Natural killer cell treated with Interleukin-12 subunit alpha and Interleukin-12 subunit beta and Interleukin-15 and Interleukin-18, amount 100 ng/mL, for 72 hours (primary cell): ENCODE measurements at regions not wholly inside any gene's neighbourhood (a gene's known extent, or its start where the extent isn't known, plus 50 kb on each side); places are given as distances from the start of the nearest gene placed in this dataset.
A peak's percentile ranks its signal among the peaks of the same experiment; 100 is the strongest.

Experiments used
- ATAC-seq, 2 donors: fragments of 150-1000 bp; cut with Tn5 transposase in 1 of 2; sonication (Bioruptor Pico), chemical (Tn5 transposase) in 1 of 2; 2 replicates each; pipeline ENCODE4 v1.10.0; 2021
- DNase-seq: peaks from one replicate; pipeline ENCODE4 v3.0.0; 2022; ENCODE audit warnings: low spot score
- H3K27ac Mint-ChIP-seq, 2 donors: 1 replicate in 1 of 2; 2 replicates in 1 of 2; pipeline ENCODE4 v1.8.0; 2022; ENCODE audit warnings: mixed read lengths in 2 of 2, mild to moderate bottlenecking in 1 of 2, moderate library complexity in 1 of 2
- H3K27me3 Mint-ChIP-seq, 2 donors: 1 replicate in 1 of 2; 2 replicates in 1 of 2; pipeline ENCODE4 v1.8.0; 2022; ENCODE audit warnings: mixed read lengths in 2 of 2
- H3K36me3 Mint-ChIP-seq: one replicate; pipeline ENCODE4 v1.8.0; 2022; ENCODE audit warnings: mixed read lengths
- H3K4me1 Mint-ChIP-seq, 2 donors: 1 replicate in 1 of 2; 2 replicates in 1 of 2; pipeline ENCODE4 v1.8.0; 2022; ENCODE audit warnings: low read depth in 2 of 2, mixed read lengths in 2 of 2, mild to moderate bottlenecking in 1 of 2
- H3K4me3 Mint-ChIP-seq: one replicate; pipeline ENCODE4 v1.8.0; 2022; ENCODE audit warnings: mixed read lengths
- H3K9me3 Mint-ChIP-seq: 2 replicates; pipeline ENCODE4 v1.8.0; 2022; ENCODE audit warnings: mixed read lengths

GRCh38 chr10:131670341-131670740 is 230.5 kb upstream of the PPP2R2D start:
- ATAC-seq (no peak), DNase-seq (no peak)
- Mint-ChIP-seq H3K4me3 (no peak overlapping the region), H3K27me3 (peaks cover 2 to 11% of the 10 kb centered on the region in 2 donors), H3K27ac (no peak overlapping the region), H3K9me3 (no peaks in the 10 kb centered on the region), H3K36me3 (no peaks in the 10 kb centered on the region), H3K4me1 (no peaks in the 10 kb centered on the region)

- Mint-ChIP-seq H3K9me3 (no peaks in the 10 kb centered on the region), H3K27ac (no peak overlapping the region), H3K27me3 (peaks cover 4 to 11% of the 10 kb centered on the region in 2 donors), H3K4me3 (no peak overlapping the region), H3K4me1 (no peaks in the 10 kb centered on the region), H3K36me3 (no peaks in the 10 kb centered on the region)
- DNase-seq: no peak
- ATAC-seq: no peak
Observed at GRCh38 chr10:131673396-131673795, 227.4 kb upstream of the PPP2R2D start.

DNA sequence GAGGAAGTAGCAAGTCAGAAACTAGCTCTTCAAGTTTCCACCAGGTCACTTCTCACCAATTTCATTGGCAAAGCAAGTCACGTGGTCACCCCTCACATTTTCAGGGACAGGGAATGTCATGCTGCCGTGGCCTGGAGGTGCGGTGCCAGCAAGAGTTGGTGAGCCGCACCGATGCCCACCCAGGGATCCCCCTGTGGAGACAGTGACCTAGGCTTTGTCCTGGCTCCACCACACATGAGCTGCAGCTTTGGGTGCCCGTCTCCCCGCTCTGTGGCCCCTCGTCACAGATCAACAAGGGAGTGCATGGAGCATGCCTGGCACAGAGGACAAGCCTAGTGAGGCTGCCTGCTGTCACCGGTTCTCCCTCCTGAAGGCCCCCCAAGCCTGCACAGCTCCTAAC is 226.7 kb upstream of the PPP2R2D start:
- Mint-ChIP-seq H3K4me3 (no peak overlapping the region), H3K36me3 (no peaks in the 10 kb centered on the region), H3K27ac (no peak overlapping the region), H3K4me1 (no peaks in the 10 kb centered on the region), H3K27me3 (peaks cover 5 to 7% of the 10 kb centered on the region in 2 donors), H3K9me3 (no peaks in the 10 kb centered on the region)
- no peak for DNase-seq
- no peak for ATAC-seq

GRCh38 chr10:131675104-131675503 is 225.7 kb upstream of the PPP2R2D start:
- Mint-ChIP-seq H3K27ac (no peak overlapping the region), H3K4me1 (no peaks in the 10 kb centered on the region), H3K9me3 (no peaks in the 10 kb centered on the region), H3K27me3 (peaks cover 0 to 6% of the 10 kb centered on the region in 2 donors), H3K36me3 (no peaks in the 10 kb centered on the region), H3K4me3 (no peak overlapping the region)
- ATAC-seq (no peak), DNase-seq (no peak)

GRCh38 chr10:131676046-131676799 is 224.6 kb upstream of the PPP2R2D start:
- no peaks in the 10 kb centered on the region for H3K36me3 Mint-ChIP-seq
- peaks cover 0 to 6% of the 10 kb centered on the region in 2 donors for H3K27me3 Mint-ChIP-seq
- H3K4me1 Mint-ChIP-seq: no peaks in the 10 kb centered on the region
- ATAC-seq (no peak), DNase-seq (no peak)
- H3K27ac Mint-ChIP-seq: no peak overlapping the region
- H3K4me3 Mint-ChIP-seq: no peak overlapping the region
- H3K9me3 Mint-ChIP-seq: no peaks in the 10 kb centered on the region

- H3K9me3 Mint-ChIP-seq: no peaks in the 10 kb centered on the region
- no peak overlapping the region for H3K27ac Mint-ChIP-seq
- DNase-seq: no peak
- ATAC-seq: no peak
- H3K27me3 Mint-ChIP-seq: peaks cover 0 to 6% of the 10 kb centered on the region in 2 donors
- H3K4me1 Mint-ChIP-seq: no peaks in the 10 kb centered on the region
- H3K4me3 Mint-ChIP-seq: no peak overlapping the region
- no peaks in the 10 kb centered on the region for H3K36me3 Mint-ChIP-seq
Observed at GRCh38 chr10:131676800-131677421, 223.9 kb upstream of the PPP2R2D start.

- H3K4me1 Mint-ChIP-seq: no peaks in the 10 kb centered on the region
- H3K27me3 Mint-ChIP-seq: peaks cover 0 to 6% of the 10 kb centered on the region in 2 donors
- no peak overlapping the region for H3K4me3 Mint-ChIP-seq
- H3K36me3 Mint-ChIP-seq: no peaks in the 10 kb centered on the region
- DNase-seq: no peak
- no peak for ATAC-seq
- H3K9me3 Mint-ChIP-seq: no peaks in the 10 kb centered on the region
- H3K27ac Mint-ChIP-seq: no peak overlapping the region
Observed at GRCh38 chr10:131677671-131678070, 223.1 kb upstream of the PPP2R2D start.

DNA sequence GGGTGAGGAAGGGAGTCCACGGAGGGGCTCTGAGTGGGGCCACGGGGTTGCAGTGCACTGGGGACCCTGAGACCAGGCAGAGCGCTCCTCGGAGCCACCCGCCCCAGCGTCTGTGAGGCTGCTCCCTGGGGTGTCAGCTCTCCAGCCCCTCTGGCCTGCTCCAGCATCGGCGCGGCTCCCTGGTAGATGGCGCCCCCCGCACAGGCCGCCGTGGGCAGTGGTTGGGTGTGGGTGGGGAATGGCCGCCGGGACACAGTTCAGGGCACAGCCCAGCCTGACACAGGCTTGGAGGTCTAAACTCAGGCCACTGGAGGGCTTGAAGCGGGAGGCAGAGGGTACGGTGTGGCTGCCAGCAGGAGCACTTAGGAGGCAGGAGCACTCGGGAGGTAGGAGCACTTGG is 222.6 kb upstream of the PPP2R2D start:
- peaks cover 0 to 6% of the 10 kb centered on the region in 2 donors for H3K27me3 Mint-ChIP-seq
- DNase-seq (no peak), ATAC-seq (peak in 1 of 2 donors; percentile 28)
- no peaks in the 10 kb centered on the region for H3K9me3 Mint-ChIP-seq
- no peaks in the 10 kb centered on the region for H3K4me1 Mint-ChIP-seq
- no peaks in the 10 kb centered on the region for H3K36me3 Mint-ChIP-seq
- H3K27ac Mint-ChIP-seq: no peak overlapping the region
- no peak overlapping the region for H3K4me3 Mint-ChIP-seq

- peaks cover 0 to 6% of the 10 kb centered on the region in 2 donors for H3K27me3 Mint-ChIP-seq
- H3K4me1 Mint-ChIP-seq: no peaks in the 10 kb centered on the region
- H3K27ac Mint-ChIP-seq: no peak overlapping the region
- no peak for DNase-seq
- no peaks in the 10 kb centered on the region for H3K36me3 Mint-ChIP-seq
- ATAC-seq: no peak
- no peak overlapping the region for H3K4me3 Mint-ChIP-seq
- no peaks in the 10 kb centered on the region for H3K9me3 Mint-ChIP-seq
Observed at GRCh38 chr10:131678613-131679012, 222.2 kb upstream of the PPP2R2D start.

GRCh38 chr10:131679926-131680325 is 220.9 kb upstream of the PPP2R2D start:
- Mint-ChIP-seq H3K36me3 (no peaks in the 10 kb centered on the region), H3K27ac (no peak overlapping the region), H3K4me1 (no peaks in the 10 kb centered on the region), H3K4me3 (no peak overlapping the region), H3K9me3 (no peaks in the 10 kb centered on the region), H3K27me3 (peaks cover 0 to 6% of the 10 kb centered on the region in 2 donors)
- ATAC-seq (no peak), DNase-seq (no peak)

DNA sequence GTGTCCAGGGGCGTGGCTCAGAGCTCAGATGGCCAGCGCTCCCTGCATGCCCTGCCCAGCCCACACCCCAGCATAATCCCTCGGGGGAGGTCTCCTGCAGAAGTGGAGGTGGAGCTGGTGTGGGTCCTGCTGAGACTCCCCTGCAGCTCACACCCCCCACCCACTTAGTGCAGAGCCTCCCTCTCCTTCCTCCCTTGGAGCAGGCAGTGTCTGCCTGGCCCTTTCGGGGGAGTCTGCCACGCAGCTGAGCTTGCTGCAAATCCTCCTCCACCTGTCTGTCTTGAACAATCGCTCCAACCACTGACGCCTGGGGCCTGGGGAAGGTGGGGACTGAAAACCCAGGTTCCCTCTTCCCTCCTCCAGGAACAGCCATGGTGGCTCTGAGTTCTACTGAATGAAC is 219.7 kb upstream of the PPP2R2D start:
- H3K4me3 Mint-ChIP-seq: no peak overlapping the region
- DNase-seq: no peak
- no peaks in the 10 kb centered on the region for H3K36me3 Mint-ChIP-seq
- no peaks in the 10 kb centered on the region for H3K4me1 Mint-ChIP-seq
- H3K9me3 Mint-ChIP-seq: no peaks in the 10 kb centered on the region
- no peak overlapping the region for H3K27ac Mint-ChIP-seq
- peaks cover 0 to 4% of the 10 kb centered on the region in 2 donors for H3K27me3 Mint-ChIP-seq
- ATAC-seq: peak in 1 of 2 donors; percentile 9

- Mint-ChIP-seq H3K27ac (no peak overlapping the region), H3K9me3 (no peaks in the 10 kb centered on the region), H3K27me3 (peaks cover 0 to 4% of the 10 kb centered on the region in 2 donors), H3K4me1 (no peaks in the 10 kb centered on the region), H3K4me3 (no peak overlapping the region), H3K36me3 (no peaks in the 10 kb centered on the region)
- no peak for ATAC-seq
- DNase-seq: no peak
Observed at GRCh38 chr10:131681656-131682055, 219.2 kb upstream of the PPP2R2D start.

- Mint-ChIP-seq H3K27me3 (peaks cover 0 to 4% of the 10 kb centered on the region in 2 donors), H3K36me3 (no peaks in the 10 kb centered on the region), H3K4me1 (no peaks in the 10 kb centered on the region), H3K27ac (no peak overlapping the region), H3K4me3 (no peak overlapping the region), H3K9me3 (no peaks in the 10 kb centered on the region)
- ATAC-seq (no peak), DNase-seq (no peak)
Observed at GRCh38 chr10:131682271-131682962, 218.4 kb upstream of the PPP2R2D start.

GRCh38 chr10:131683281-131683861 is 217.4 kb upstream of the PPP2R2D start:
- no peaks in the 10 kb centered on the region for H3K36me3 Mint-ChIP-seq
- no peak overlapping the region for H3K27ac Mint-ChIP-seq
- ATAC-seq (no peak), DNase-seq (no peak)
- no peaks in the 10 kb centered on the region for H3K4me1 Mint-ChIP-seq
- peaks cover 0 to 4% of the 10 kb centered on the region in 2 donors for H3K27me3 Mint-ChIP-seq
- H3K9me3 Mint-ChIP-seq: no peaks in the 10 kb centered on the region
- H3K4me3 Mint-ChIP-seq: no peak overlapping the region
